ENCODE measurements at regions not wholly inside any gene's neighbourhood (a gene's known extent, or its start where the extent isn't known, plus 50 kb on each side); places are given as distances from the start of the nearest gene placed in this dataset.
"Not testable (repeated sequence)": the region's sequence is repeated elsewhere in the genome, so short reads cannot be mapped to it uniquely, and the experiment has no call there.

GRCh38 chr16:22719945-22720344 is 94.0 kb upstream of the HS3ST2 start:
- no peak for DNase-seq (ENCODE audit: low read depth)

DNA sequence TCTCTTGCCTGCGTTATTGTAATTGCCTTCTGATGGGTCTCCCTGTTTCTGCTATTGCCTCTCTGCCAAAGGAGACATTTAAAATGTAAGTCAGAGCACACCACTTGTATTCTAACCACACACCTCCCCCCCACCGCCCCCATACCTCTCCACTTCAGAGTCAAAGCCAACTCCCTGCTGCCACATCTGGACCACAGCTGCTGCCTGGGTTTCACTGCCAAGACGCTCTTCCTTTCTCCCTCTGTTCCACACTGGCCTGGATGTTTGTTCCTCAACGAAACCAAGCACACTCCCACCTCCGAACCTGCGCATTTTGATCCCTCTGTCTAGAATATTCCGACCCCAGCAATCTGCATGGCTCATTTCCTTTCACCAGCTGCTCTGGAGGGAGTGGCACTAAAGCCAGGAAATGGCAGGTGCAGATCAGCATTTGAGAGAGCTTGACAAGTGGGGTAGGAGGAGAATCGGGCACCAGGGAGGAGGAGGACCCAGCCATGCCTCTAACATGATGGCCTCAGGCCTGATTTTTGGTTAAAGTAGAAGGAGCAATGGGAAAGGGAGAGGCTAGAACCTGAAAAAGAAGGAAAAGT is 92.4 kb upstream of the HS3ST2 start:
- DNase-seq (ENCODE audit: low read depth) = no peak

DNA sequence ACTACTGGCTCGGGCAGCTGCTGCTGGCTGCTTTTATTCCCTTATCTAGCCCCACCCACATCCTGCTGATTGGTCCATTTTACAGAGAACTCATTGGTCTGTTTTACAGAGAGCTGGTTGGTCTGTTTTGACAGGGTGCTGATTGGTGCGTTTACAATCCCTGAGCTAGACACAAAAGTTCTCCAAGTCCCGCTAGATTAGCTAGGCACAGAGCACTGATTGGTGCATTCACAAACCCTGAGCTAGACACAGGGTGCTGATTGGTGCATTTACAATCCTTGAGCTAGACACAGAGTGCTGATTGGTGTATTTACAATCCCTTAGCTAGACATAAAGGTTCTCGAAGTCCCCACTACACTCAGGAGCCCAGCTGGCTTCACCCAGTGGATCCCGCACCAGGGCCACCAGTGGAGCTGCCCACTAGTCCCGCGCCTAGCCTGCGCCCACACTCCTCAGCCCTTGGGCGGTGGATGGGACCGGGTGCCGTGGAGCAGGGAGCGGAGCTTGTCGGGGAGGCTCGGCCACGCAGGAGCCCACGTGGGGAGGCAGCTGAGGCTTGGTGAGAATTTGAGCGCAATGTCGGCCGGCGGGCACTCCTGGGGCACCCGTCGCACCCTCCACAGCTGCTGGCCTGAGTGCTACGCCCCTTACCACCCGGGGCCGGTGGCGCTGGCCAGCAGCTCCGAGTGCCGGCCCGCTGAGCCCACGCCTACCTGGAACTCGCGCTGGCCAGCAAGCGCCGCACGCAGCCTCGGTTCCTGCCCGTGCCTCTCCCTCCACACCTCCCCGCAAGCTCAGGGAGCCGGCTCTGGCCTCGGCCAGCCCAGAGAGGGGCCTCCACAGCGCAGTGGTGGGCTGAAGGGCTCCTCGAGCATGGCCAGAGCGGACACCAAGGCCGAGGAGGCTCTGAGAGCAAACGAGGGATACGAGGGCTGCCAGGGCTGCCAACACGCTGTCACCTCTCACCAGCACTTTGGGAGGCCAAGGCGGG is 91.1 kb upstream of the HS3ST2 start:
- not testable (repeated sequence) for DNase-seq (ENCODE audit: low read depth)

GRCh38 chr16:22726868-22727267 is 87.1 kb upstream of the HS3ST2 start:
- DNase-seq (ENCODE audit: low read depth) = no peak

- no peak for DNase-seq (ENCODE audit: low read depth)
Measured at GRCh38 chr16:22727285-22728166, 86.4 kb upstream of the HS3ST2 start.

GRCh38 chr16:22728167-22728836 is 85.7 kb upstream of the HS3ST2 start:
- no peak for DNase-seq (ENCODE audit: low read depth)

GRCh38 chr16:22732400-22732799 is 81.6 kb upstream of the HS3ST2 start:
- no peak for DNase-seq (ENCODE audit: low read depth)

GRCh38 chr16:22732959-22733358 is 81.0 kb upstream of the HS3ST2 start:
- DNase-seq (ENCODE audit: low read depth) = no peak

GRCh38 chr16:22734368-22734767 is 79.6 kb upstream of the HS3ST2 start:
- no peak for DNase-seq (ENCODE audit: low read depth)

GRCh38 chr16:22736791-22737190 is 77.2 kb upstream of the HS3ST2 start:
- DNase-seq (ENCODE audit: low read depth) = no peak

DNA sequence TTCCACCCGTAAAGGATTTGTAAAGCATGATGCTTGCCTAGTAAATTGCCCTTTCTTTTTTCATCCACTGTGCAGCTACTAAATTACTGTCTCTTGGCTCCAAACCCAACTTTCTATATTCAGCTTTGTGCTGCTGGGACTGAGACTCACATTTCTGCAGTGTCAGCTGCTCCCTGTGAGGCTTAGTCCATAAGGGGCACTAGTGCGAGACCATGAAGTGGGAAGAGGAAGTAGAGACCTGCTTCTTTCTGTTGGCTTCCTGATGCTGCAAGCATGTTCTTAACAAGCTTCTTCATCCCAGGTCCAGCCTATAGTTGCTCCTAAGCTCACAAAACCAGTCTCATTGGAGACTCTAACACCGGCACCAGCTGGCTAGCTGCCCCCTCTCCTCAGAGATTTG is 74.9 kb upstream of the HS3ST2 start:
- no peak for DNase-seq (ENCODE audit: low read depth)

GRCh38 chr16:22743401-22743800 is 70.6 kb upstream of the HS3ST2 start:
- no peak for DNase-seq (ENCODE audit: low read depth)

DNA sequence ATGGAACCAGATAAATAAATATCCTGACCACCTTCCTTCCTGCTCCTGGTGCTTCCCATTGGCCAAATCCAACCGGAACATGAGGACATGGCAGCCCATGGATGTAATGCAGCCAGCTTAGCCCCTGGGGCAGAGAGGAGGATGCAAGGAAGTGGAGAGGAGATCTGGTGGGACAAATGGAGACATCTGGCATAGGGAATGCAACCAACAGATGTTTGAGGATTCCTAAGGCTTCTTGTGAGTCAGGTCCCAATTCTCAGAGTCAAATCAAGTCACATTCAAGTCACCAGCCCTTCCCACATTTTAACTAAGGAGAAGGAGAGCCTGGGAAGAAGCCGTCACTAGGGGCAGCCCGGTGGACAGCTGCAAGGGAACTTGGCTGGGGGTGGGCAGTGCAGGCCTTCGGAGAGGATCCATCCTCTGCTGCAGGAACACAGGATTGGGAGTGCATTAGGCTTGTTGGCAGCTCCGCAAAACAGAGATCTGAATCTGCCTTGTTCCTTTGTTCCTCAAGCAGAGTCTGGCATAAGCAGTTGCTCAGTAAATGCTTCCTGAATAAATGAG is 62.8 kb upstream of the HS3ST2 start:
- no peak for DNase-seq (ENCODE audit: low read depth)

DNA sequence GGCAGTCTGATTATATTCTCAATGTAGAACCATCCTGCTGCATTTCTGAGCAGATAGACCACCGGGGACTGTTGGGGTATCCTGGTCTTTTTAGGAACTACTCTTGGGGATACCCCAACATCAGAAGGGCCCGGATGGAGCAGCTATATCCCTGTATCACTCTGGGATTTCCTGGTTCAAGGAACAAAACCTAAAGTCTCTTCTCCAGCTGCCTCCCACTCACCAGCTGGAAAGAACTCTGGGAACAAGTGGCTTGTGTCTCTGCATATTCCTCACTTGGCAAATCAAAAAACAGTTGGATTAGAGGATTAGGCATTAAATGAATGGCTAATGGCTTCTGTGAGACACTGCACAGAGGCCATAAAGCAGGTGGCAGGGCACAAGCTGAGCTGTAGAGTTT is 62.3 kb upstream of the HS3ST2 start:
- no peak for DNase-seq (ENCODE audit: low read depth)

- DNase-seq (ENCODE audit: low read depth) = no peak
Measured at GRCh38 chr16:22753451-22753850, 60.5 kb upstream of the HS3ST2 start.

DNA sequence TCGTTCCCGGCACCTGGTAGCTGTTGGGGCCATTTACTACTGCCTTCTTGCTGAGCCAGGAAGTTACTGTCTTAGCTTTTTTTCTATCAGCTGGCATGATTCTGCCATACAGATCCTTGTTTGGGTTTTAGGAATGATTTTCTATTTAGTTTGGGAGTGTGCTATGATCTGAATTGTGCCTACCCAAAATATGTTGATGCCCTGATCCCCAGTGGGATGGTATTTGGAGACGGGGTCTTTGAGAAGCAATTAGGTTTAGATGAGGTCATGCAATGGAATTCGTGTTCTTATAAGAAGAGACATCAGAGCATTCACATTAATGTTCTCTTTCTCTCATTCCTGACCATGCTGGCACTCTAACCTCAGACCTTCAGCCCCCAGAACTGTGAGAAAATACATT is 59.4 kb upstream of the HS3ST2 start:
- DNase-seq (ENCODE audit: low read depth) = no peak

GRCh38 chr16:22757202-22757601 is 56.8 kb upstream of the HS3ST2 start:
- DNase-seq (ENCODE audit: low read depth) = no peak

GRCh38 chr16:22762486-22762885 is 51.5 kb upstream of the HS3ST2 start:
- no peak for DNase-seq (ENCODE audit: low read depth)

GRCh38 chr16:22763437-22764080 is 50.4 kb upstream of the HS3ST2 start:
- peak; percentile 11 for DNase-seq (ENCODE audit: low read depth)

Measured in M059J (cell line).